ENCODE measurements at regions not wholly inside any gene's neighbourhood (a gene's known extent, or its start where the extent isn't known, plus 50 kb on each side); places are given as distances from the start of the nearest gene placed in this dataset.

DNA sequence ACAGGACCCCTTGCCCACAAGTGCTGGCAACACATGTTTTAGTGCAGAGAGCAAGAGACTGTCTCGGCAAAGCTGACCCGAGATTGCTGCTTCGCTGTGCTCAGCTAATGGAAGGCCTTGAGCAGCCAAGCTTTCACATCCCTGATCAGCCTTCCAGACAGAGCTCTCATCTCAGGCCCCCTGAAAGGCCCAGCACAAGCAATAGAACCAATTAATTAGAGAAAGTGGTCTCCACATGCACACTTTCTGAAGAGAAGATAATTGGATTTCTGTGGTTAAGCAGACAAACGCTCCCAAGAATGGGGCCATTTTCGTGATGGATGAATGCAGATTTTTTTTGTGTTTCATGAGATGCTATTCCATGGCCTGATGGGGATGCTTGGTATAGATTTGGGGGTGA lies 174.9 kb downstream of the NSG2 start:
- peaks cover 14% of the 10 kb centered on the region for H3K27me3 ChIP-seq (ENCODE audit: control insufficient read depth, insufficient read depth, low read length)
- no peaks in the 10 kb centered on the region for H3K4me1 ChIP-seq (ENCODE audit: control insufficient read depth, insufficient read depth, low read length)
- no peaks in the 10 kb centered on the region for H3K9me3 ChIP-seq (ENCODE audit: control insufficient read depth, insufficient read depth, low read depth, low read length)
- ChIA-PET POLR2A (no interaction called here), CTCF (interaction anchor here (0.5 kb wide), 1 partner anchor 175 kb away, joined by 3 read pairs; the partner anchor contains the start of gene NSG2)
- H3K36me3 ChIP-seq (ENCODE audit: control insufficient read depth, insufficient read depth, low read length) = no peaks in the 10 kb centered on the region
- DNase-seq (ENCODE audit: low read depth, low spot score) (no peak), ATAC-seq (no peak)
- no peak overlapping the region for H3K27ac ChIP-seq (ENCODE audit: low read length)
- in situ Hi-C loops (cut with HindIII; ENCODE audit: low pct_unique_long_range_greater_than_20kb, low sequenced_read_pairs) = no loop called here
- no peak overlapping the region for H3K4me3 ChIP-seq (ENCODE audit: low read depth in 2 of 2, low read length in 2 of 2)
- TF ChIP-seq POLR2AphosphoS5 (IDR thresholded peaks at IDR 0.05; ENCODE audit: low read depth, low read length) = no peak
- TF ChIP-seq CTCF (IDR thresholded peaks at IDR 0.05) = no peak
- TF ChIP-seq TCF7L2 (IDR thresholded peaks at IDR 0.05; ENCODE audit: low read depth, low read length) = no peak
- TF ChIP-seq REST (IDR thresholded peaks at IDR 0.05; ENCODE audit: insufficient read depth in 1 of 2, low read depth in 2 of 2, low read length in 1 of 2) = no peak
- TF ChIP-seq SIN3A (IDR thresholded peaks at IDR 0.05; ENCODE audit: borderline replicate concordance, insufficient read depth, low read depth, low read length) = no peak
- intact Hi-C loops (cut with micrococcal nuclease; ENCODE audit: unreplicated experiment) = no loop called here
- BruUV-seq (replicated peaks) = no TSS peak

DNA sequence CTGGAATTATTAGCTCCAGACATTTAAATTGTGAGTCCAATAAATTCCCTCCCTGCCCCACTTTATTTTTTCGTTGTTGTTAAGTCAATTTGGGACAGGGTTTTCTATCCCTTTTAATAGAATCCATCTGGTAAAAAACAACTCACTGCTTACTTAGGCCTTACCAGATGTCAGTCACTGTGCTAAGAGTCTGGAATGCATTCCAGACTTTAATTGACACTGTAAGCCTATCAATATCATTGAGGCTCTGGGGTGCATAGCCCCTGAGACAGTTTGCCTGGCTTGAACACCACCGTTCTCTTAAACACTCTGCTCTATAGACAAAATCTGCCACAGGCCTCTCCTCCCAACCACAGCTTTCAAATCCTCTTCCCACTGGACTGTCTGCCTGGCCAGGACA lies 175.9 kb downstream of the NSG2 start:
- intact Hi-C loops (cut with micrococcal nuclease; ENCODE audit: unreplicated experiment) = no loop called here
- no peak overlapping the region for H3K27ac ChIP-seq (ENCODE audit: low read length)
- CTCF ChIA-PET = no interaction called here

More for the DNA sequence above, 175.9 kb downstream of the NSG2 start:
- H3K4me1 ChIP-seq (ENCODE audit: control insufficient read depth, insufficient read depth, low read length) = no peaks in the 10 kb centered on the region
- no peak overlapping the region for H3K4me3 ChIP-seq (ENCODE audit: low read depth in 2 of 2, low read length in 2 of 2)
- in situ Hi-C loops (cut with HindIII; ENCODE audit: low pct_unique_long_range_greater_than_20kb, low sequenced_read_pairs) = no loop called here
- POLR2A ChIA-PET = no interaction called here
- no TSS peak for BruUV-seq (replicated peaks)
- TF ChIP-seq SIN3A (IDR thresholded peaks at IDR 0.05; ENCODE audit: borderline replicate concordance, insufficient read depth, low read depth, low read length) (no peak), TCF7L2 (IDR thresholded peaks at IDR 0.05; ENCODE audit: low read depth, low read length) (no peak), POLR2AphosphoS5 (IDR thresholded peaks at IDR 0.05; ENCODE audit: low read depth, low read length) (no peak), CTCF (IDR thresholded peaks at IDR 0.05) (no peak), REST (IDR thresholded peaks at IDR 0.05; ENCODE audit: insufficient read depth in 1 of 2, low read depth in 2 of 2, low read length in 1 of 2) (no peak)
- peaks cover 6% of the 10 kb centered on the region for H3K27me3 ChIP-seq (ENCODE audit: control insufficient read depth, insufficient read depth, low read length)
- H3K36me3 ChIP-seq (ENCODE audit: control insufficient read depth, insufficient read depth, low read length) = no peaks in the 10 kb centered on the region
- no peaks in the 10 kb centered on the region for H3K9me3 ChIP-seq (ENCODE audit: control insufficient read depth, insufficient read depth, low read depth, low read length)
- no peak for ATAC-seq
- DNase-seq (ENCODE audit: low read depth, low spot score) = no peak

Data from Panc1 (cell line).